PC-9 (cell line): ENCODE measurements at regions not wholly inside any gene's neighbourhood (a gene's known extent, or its start where the extent isn't known, plus 50 kb on each side); places are given as distances from the start of the nearest gene placed in this dataset.
"Not testable (repeated sequence)": the region's sequence is repeated elsewhere in the genome, so short reads cannot be mapped to it uniquely, and the experiment has no call there.

Source experiments
- BruUV-seq: library from RNA; stranded (reverse); fragments of 400-500 nt; replicated peaks from 2 replicates; lab custom pipeline; 2021; lab: Mats Ljungman, UMichigan
- CTCF ChIA-PET: fragments of 300-600 bp; sonication (Branson Sonifier 250); formaldehyde crosslinking; loops from one replicate; lab custom pipeline; 2022; ENCODE audit warnings: antibody characterized with exemption; lab: Charles Lee
- POLR2A ChIA-PET: fragments of 300-600 bp; sonication (Branson Sonifier 250); formaldehyde crosslinking; loops from one replicate; lab custom pipeline; 2022; ENCODE audit warnings: antibody characterized with exemption; ENCODE audit not compliant: unreplicated experiment; lab: Charles Lee
- DNase-seq, 2 experiments: peaks; one replicate each; pipeline versions ENCODE4 v3.0.0 to v3.0.0-alpha.2; 2015 to 2022; ENCODE audit warnings: mixed read lengths in 1 of 2
- H2AFZ ChIP-seq: fragments of 200-600 bp; sonication (generic); 2 replicates; pipeline ENCODE4 v1.8.1; 2017; ENCODE audit warnings: antibody characterized with exemption
- H3F3A ChIP-seq: fragments of 200-600 bp; sonication (generic); 2 replicates; pipeline ENCODE4 v1.8.1; 2017; ENCODE audit warnings: antibody characterized with exemption, mild to moderate bottlenecking, low read depth; ENCODE audit not compliant: insufficient read depth
- H3K27ac ChIP-seq: fragments of 200-600 bp; sonication (generic); 2 replicates; pipeline ENCODE4 v1.6.1; 2016; ENCODE audit warnings: mixed run types
- H3K27me3 ChIP-seq: fragments of 200-600 bp; sonication (generic); 2 replicates; pipeline ENCODE4 v1.6.1; 2016; ENCODE audit warnings: low read depth, mixed run types; ENCODE audit not compliant: insufficient read depth
- H3K36me3 ChIP-seq: fragments of 200-600 bp; sonication (generic); 2 replicates; pipeline ENCODE4 v1.6.1; 2016; ENCODE audit warnings: low read depth, mixed run types
- H3K4me1 ChIP-seq: fragments of 200-600 bp; sonication (generic); replicated peaks from 2 replicates; pipeline ENCODE4 v1.6.1; 2016; ENCODE audit warnings: mixed run types; ENCODE audit not compliant: insufficient read depth
- H3K4me2 ChIP-seq: fragments of 200-600 bp; sonication (generic); 2 replicates; pipeline ENCODE4 v1.6.1; 2017; ENCODE audit warnings: mixed run types
- H3K4me3 ChIP-seq: fragments of 200-600 bp; sonication (generic); 2 replicates; pipeline ENCODE4 v1.6.1; 2016; ENCODE audit warnings: mixed run types
- H3K79me2 ChIP-seq: fragments of 200-600 bp; sonication (generic); 2 replicates; pipeline ENCODE4 v1.6.1; 2017; ENCODE audit warnings: low read depth, mixed run types
- H3K9me2 ChIP-seq: fragments of 200-600 bp; sonication (generic); 2 replicates; pipeline ENCODE4 v1.8.1; 2017; ENCODE audit warnings: mild to moderate bottlenecking; ENCODE audit not compliant: insufficient read depth
- H3K9me3 ChIP-seq: fragments of 200-600 bp; sonication (generic); 2 replicates; pipeline ENCODE4 v1.8.1; 2016; ENCODE audit warnings: low read depth; ENCODE audit not compliant: insufficient read depth
- H4K20me1 ChIP-seq: fragments of 200-600 bp; sonication (generic); 2 replicates; pipeline ENCODE4 v1.8.1; 2017; ENCODE audit not compliant: insufficient read depth
- CTCF ChIP-seq: fragments of 200-600 bp; sonication (generic); conservative IDR thresholded peaks from 2 replicates; pipeline ENCODE4 v1.6.1; 2017; ENCODE audit warnings: mixed run types, antibody characterized with exemption, mild to moderate bottlenecking, moderate library complexity
- EZH2 ChIP-seq: fragments of 200-600 bp; sonication (generic); IDR thresholded peaks from 2 replicates; pipeline ENCODE4 v1.8.0; 2017; ENCODE audit warnings: antibody characterized with exemption, low read depth
- intact Hi-C: fragments of 100-400 bp; cut with micrococcal nuclease; formaldehyde crosslinking; loops from one replicate; pipeline ENCODE4 v1.10.0; 2022; ENCODE audit not compliant: unreplicated experiment

GRCh38 chr18:1078301-1078700 lies 173.6 kb downstream of the ADCYAP1 start:
- H4K20me1 ChIP-seq: no peaks in the 10 kb centered on the region
- peaks cover 5% of the 10 kb centered on the region; the same call in 1 of the 2 replicates for H3K9me2 ChIP-seq
- BruUV-seq: no TSS peak
- ChIA-PET CTCF (no interaction called here), POLR2A (no interaction called here)
- no peak overlapping the region for H2AFZ ChIP-seq
- H3K36me3 ChIP-seq: no peaks in the 10 kb centered on the region
- no peaks in the 10 kb centered on the region for H3K9me3 ChIP-seq
- no peak overlapping the region for H3K27ac ChIP-seq
- no peak overlapping the region for H3K4me3 ChIP-seq
- DNase-seq: no peak
- TF ChIP-seq EZH2: no peak
- TF ChIP-seq CTCF: no peak
- intact Hi-C loops: no loop called here
- H3F3A ChIP-seq: no peaks in the 10 kb centered on the region
- H3K4me1 ChIP-seq: no peaks in the 10 kb centered on the region
- no peaks in the 10 kb centered on the region for H3K27me3 ChIP-seq
- H3K4me2 ChIP-seq: no peak overlapping the region
- no peaks in the 10 kb centered on the region for H3K79me2 ChIP-seq

- H3K27me3 ChIP-seq, H3K4me3 ChIP-seq, H3F3A ChIP-seq, H3K4me2 ChIP-seq, H3K9me2 ChIP-seq, H3K9me3 ChIP-seq, POLR2A ChIA-PET, H2AFZ ChIP-seq, intact Hi-C loops, BruUV-seq, H3K27ac ChIP-seq, CTCF ChIA-PET, H3K36me3 ChIP-seq, H3K79me2 ChIP-seq, H4K20me1 ChIP-seq, DNase-seq, H3K4me1 ChIP-seq: not testable (repeated sequence)
Observed at GRCh38 chr18:1083675-1084074, 179.0 kb downstream of the ADCYAP1 start.

- no peaks in the 10 kb centered on the region; the same call in 1 of the 2 replicates for H3K4me1 ChIP-seq
- no peaks in the 10 kb centered on the region for H3K36me3 ChIP-seq
- H4K20me1 ChIP-seq: no peaks in the 10 kb centered on the region
- H3F3A ChIP-seq: no peaks in the 10 kb centered on the region
- no TSS peak for BruUV-seq
- H3K79me2 ChIP-seq: no peaks in the 10 kb centered on the region
- ChIA-PET POLR2A (no interaction called here), CTCF (interaction anchor here (0.7 kb wide), 1 partner anchor 406 kb away, joined by 4 read pairs; no protein-coding TSS in a partner anchor)
- H3K27me3 ChIP-seq: no peaks in the 10 kb centered on the region
- TF ChIP-seq CTCF: no peak
- TF ChIP-seq EZH2: no peak
- no peaks in the 10 kb centered on the region for H3K9me3 ChIP-seq
- H3K9me2 ChIP-seq: no peaks in the 10 kb centered on the region
- H3K4me3 ChIP-seq: no peak overlapping the region
- no peak overlapping the region for H3K27ac ChIP-seq
- intact Hi-C loops: loop anchor here (5.0 kb wide), 1 partner anchor 188 kb away; the partner anchor contains the start of gene ADCYAP1
- DNase-seq: no peak
- no peak overlapping the region for H3K4me2 ChIP-seq
- no peak overlapping the region for H2AFZ ChIP-seq
Observed at GRCh38 chr18:1090758-1091157, 186.1 kb downstream of the ADCYAP1 start.

- H3K79me2 ChIP-seq: no peaks in the 10 kb centered on the region
- ChIA-PET CTCF (no interaction called here), POLR2A (interaction anchor here (0.6 kb wide), 1 partner anchor 770 kb away, joined by 4 read pairs; no protein-coding TSS in a partner anchor)
- H3K4me2 ChIP-seq: no peak overlapping the region
- no peaks in the 10 kb centered on the region; the same call in 1 of the 2 replicates for H3K4me1 ChIP-seq
- H3K9me3 ChIP-seq: no peaks in the 10 kb centered on the region
- no peaks in the 10 kb centered on the region for H4K20me1 ChIP-seq
- intact Hi-C loops: loop anchor here (5.0 kb wide), 1 partner anchor 190 kb away; the partner anchor contains the start of gene ADCYAP1
- no peaks in the 10 kb centered on the region for H3F3A ChIP-seq
- H3K36me3 ChIP-seq: no peaks in the 10 kb centered on the region
- H3K27ac ChIP-seq: no peak overlapping the region
- H3K9me2 ChIP-seq: 0 out of 2 replicates have a peak, but pooled peaks cover 2% of the 10 kb centered on the region
- H2AFZ ChIP-seq: no peak overlapping the region
- DNase-seq: peak in 1 of 2 experiments; percentile 26
- TF ChIP-seq EZH2 (no peak), CTCF (no peak)
- no peaks in the 10 kb centered on the region for H3K27me3 ChIP-seq
- no peak overlapping the region for H3K4me3 ChIP-seq
- BruUV-seq: no TSS peak
Observed at GRCh38 chr18:1092228-1092627, 187.6 kb downstream of the ADCYAP1 start.
